ENCODE measurements at regions not wholly inside any gene's neighbourhood (a gene's known extent, or its start where the extent isn't known, plus 50 kb on each side); places are given as distances from the start of the nearest gene placed in this dataset.

GRCh38 chr11:111444040-111444439 lies 65.0 kb upstream of the POU2AF1 start:
- H3K9me3 Mint-ChIP-seq = no peaks in the 10 kb centered on the region
- peaks cover 23% of the 10 kb centered on the region for H3K4me1 Mint-ChIP-seq (ENCODE audit: low read depth)
- no peak for DNase-seq (ENCODE audit: low spot score)
- H3K36me3 Mint-ChIP-seq (ENCODE audit: low read depth) = no peaks in the 10 kb centered on the region
- peaks cover 3% of the 10 kb centered on the region for H3K27me3 Mint-ChIP-seq (ENCODE audit: low read depth)
- H3K4me3 Mint-ChIP-seq = no peak overlapping the region
- H3K27ac Mint-ChIP-seq = no peak overlapping the region

DNA sequence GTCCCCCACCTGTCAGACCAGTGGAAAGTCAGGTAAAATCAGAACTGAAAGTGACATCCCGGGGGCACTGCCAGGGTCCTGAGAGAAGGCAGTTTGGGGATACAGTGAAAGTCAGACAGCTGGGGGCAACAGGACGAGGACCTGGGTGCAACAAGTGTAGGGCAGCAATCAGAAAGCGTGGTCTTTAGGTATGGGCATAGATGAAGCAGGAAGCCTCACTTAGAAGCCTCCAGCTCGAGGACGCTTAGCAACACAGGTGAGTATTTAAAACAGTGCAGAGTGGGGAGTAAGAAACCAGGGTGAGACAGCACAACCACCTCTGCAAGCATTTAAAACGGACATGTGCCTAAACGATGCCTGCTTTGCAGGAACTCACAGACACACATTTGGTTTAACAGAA lies 64.6 kb upstream of the POU2AF1 start:
- no peak for DNase-seq (ENCODE audit: low spot score)
- Mint-ChIP-seq H3K27ac (no peak overlapping the region), H3K9me3 (no peaks in the 10 kb centered on the region), H3K27me3 (ENCODE audit: low read depth) (peaks cover 3% of the 10 kb centered on the region), H3K4me3 (no peak overlapping the region), H3K36me3 (ENCODE audit: low read depth) (no peaks in the 10 kb centered on the region), H3K4me1 (ENCODE audit: low read depth) (peaks cover 23% of the 10 kb centered on the region)

DNA sequence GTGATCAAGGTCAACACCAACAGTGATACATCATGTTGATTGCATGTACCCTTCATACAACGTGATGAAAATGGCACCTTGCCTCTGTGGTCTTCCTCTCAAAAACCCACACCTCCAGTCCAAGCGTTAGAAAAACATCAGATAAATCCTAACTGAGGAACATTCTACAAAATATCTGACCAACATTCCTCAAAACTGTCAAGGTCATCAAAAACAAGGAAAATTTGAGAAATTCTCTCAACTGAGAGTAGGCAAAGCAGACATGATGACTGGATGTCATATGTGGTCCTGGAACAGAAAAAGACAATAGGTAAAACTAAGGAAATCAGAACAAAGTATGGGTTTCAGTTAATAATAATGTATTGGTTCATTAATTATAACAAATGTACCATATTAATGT lies 64.0 kb upstream of the POU2AF1 start:
- Mint-ChIP-seq H3K27me3 (ENCODE audit: low read depth) (peaks cover 3% of the 10 kb centered on the region), H3K36me3 (ENCODE audit: low read depth) (no peaks in the 10 kb centered on the region), H3K27ac (no peak overlapping the region), H3K4me1 (ENCODE audit: low read depth) (peaks cover 25% of the 10 kb centered on the region), H3K4me3 (no peak overlapping the region), H3K9me3 (no peaks in the 10 kb centered on the region)
- DNase-seq (ENCODE audit: low spot score) = no peak

DNA sequence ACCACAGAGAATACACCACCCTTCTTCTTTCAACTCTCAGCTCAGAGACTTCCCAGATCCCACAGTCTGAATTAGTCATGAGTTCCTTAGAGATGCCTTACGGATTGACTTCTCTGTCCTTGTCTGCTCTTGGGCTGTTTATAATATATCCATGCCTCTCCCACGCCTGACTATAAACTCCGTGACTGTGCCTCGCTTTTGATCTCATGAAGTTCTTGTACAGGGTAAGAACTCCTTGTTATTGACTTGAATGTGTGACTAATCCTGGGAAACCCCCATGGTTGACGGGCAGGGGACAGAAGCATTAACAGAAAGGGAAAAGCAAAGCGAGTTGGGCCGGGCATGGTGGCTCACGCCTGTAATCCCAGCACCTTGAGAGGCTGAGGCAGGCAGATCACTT lies 62.4 kb upstream of the POU2AF1 start:
- Mint-ChIP-seq H3K27me3 (ENCODE audit: low read depth) (peaks cover 3% of the 10 kb centered on the region), H3K9me3 (no peaks in the 10 kb centered on the region), H3K4me1 (ENCODE audit: low read depth) (peaks cover 24% of the 10 kb centered on the region), H3K36me3 (ENCODE audit: low read depth) (no peaks in the 10 kb centered on the region), H3K27ac (no peak overlapping the region), H3K4me3 (no peak overlapping the region)
- no peak for DNase-seq (ENCODE audit: low spot score)

GRCh38 chr11:111440416-111441205 lies 61.5 kb upstream of the POU2AF1 start:
- Mint-ChIP-seq H3K4me3 (no peak overlapping the region), H3K36me3 (ENCODE audit: low read depth) (no peaks in the 10 kb centered on the region), H3K4me1 (ENCODE audit: low read depth) (peaks cover 16% of the 10 kb centered on the region), H3K9me3 (no peaks in the 10 kb centered on the region), H3K27ac (no peak overlapping the region), H3K27me3 (ENCODE audit: low read depth) (peaks cover 3% of the 10 kb centered on the region)
- no peak for DNase-seq (ENCODE audit: low spot score)

GRCh38 chr11:111439901-111440300 lies 60.8 kb upstream of the POU2AF1 start:
- H3K9me3 Mint-ChIP-seq = no peaks in the 10 kb centered on the region
- peaks cover 3% of the 10 kb centered on the region for H3K27me3 Mint-ChIP-seq (ENCODE audit: low read depth)
- no peak overlapping the region for H3K4me3 Mint-ChIP-seq
- no peak for DNase-seq (ENCODE audit: low spot score)
- H3K4me1 Mint-ChIP-seq (ENCODE audit: low read depth) = peaks cover 16% of the 10 kb centered on the region
- no peaks in the 10 kb centered on the region for H3K36me3 Mint-ChIP-seq (ENCODE audit: low read depth)
- H3K27ac Mint-ChIP-seq = no peak overlapping the region

DNA sequence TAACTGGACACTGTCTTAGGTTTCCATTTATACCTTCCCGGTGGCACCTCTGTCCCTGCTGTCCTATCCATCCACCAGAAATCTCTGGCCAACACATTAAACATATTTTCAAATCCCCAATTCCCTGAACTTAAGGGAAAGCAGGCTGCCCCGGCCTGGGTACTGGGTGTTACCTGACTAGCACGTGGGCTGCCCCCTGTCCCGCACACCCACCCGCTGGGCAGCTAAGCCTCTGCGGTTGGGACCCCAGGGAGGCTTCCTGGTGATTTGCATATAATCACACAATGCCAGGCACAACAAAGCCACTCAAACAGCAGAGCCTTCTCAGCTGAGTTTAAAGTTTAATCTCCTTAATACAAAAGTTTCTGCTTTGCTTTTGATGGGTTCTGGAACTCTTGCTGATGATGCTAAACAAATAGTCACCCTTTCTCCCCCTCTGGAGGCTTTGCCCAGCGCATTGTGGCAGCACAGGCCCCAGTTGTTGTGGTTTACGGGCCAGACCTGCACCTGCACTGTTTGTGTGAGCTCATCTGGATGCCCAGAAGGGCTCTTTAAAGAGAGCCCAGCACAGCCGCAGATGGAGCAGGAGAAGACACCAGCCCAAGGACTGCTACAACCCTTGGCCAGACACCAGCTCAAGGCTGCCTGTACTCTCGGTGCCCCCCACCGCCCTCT lies 59.9 kb upstream of the POU2AF1 start:
- Mint-ChIP-seq H3K4me3 (no peak overlapping the region), H3K27me3 (ENCODE audit: low read depth) (peaks cover under 1% of the 10 kb centered on the region), H3K27ac (no peak overlapping the region), H3K4me1 (ENCODE audit: low read depth) (peaks cover 16% of the 10 kb centered on the region), H3K36me3 (ENCODE audit: low read depth) (no peaks in the 10 kb centered on the region), H3K9me3 (no peaks in the 10 kb centered on the region)
- DNase-seq (ENCODE audit: low spot score) = no peak

- H3K9me3 Mint-ChIP-seq = no peaks in the 10 kb centered on the region
- H3K4me3 Mint-ChIP-seq = no peak overlapping the region
- H3K4me1 Mint-ChIP-seq (ENCODE audit: low read depth) = peaks cover 13% of the 10 kb centered on the region
- no peaks in the 10 kb centered on the region for H3K36me3 Mint-ChIP-seq (ENCODE audit: low read depth)
- DNase-seq (ENCODE audit: low spot score) = no peak
- peaks cover 2% of the 10 kb centered on the region for H3K27me3 Mint-ChIP-seq (ENCODE audit: low read depth)
- H3K27ac Mint-ChIP-seq = no peak overlapping the region
Measured at GRCh38 chr11:111438168-111438567, 59.1 kb upstream of the POU2AF1 start.

DNA sequence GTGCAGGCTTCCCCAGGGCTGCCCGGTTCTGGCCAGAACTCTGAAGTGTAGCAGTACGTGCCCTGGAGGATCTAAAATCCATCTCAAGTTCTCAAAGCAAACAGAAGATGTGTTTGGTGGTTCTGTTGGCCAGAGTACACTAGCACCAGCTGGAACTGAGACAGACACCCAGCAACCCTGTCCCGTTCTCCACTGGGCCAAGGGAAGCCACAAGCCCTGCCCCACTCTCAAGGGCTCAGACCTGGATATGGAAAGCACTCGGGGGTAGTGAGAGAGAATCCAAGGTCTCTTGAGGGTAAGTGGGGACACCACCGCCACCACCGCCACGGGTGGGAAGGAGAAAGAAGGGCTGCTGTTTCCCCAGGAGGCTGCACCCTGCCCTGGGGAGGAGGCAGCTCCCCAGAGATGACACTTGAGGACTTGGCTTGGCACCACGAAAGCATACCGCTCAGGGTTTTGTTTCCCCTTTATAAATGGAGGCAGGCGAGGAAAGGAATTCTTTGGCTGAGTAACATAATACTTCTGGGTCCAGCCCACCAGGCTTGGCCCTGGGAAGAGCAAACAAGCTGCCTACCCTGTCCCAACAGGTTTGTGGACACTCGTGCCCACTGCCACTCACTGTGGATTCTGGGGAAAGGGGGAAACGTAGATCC lies 56.1 kb upstream of the POU2AF1 start:
- Mint-ChIP-seq H3K36me3 (ENCODE audit: low read depth) (no peaks in the 10 kb centered on the region), H3K27ac (no peak overlapping the region), H3K4me1 (ENCODE audit: low read depth) (peaks cover 9% of the 10 kb centered on the region), H3K9me3 (no peaks in the 10 kb centered on the region), H3K4me3 (no peak overlapping the region), H3K27me3 (ENCODE audit: low read depth) (peaks cover 8% of the 10 kb centered on the region)
- DNase-seq (ENCODE audit: low spot score) = no peak

DNA sequence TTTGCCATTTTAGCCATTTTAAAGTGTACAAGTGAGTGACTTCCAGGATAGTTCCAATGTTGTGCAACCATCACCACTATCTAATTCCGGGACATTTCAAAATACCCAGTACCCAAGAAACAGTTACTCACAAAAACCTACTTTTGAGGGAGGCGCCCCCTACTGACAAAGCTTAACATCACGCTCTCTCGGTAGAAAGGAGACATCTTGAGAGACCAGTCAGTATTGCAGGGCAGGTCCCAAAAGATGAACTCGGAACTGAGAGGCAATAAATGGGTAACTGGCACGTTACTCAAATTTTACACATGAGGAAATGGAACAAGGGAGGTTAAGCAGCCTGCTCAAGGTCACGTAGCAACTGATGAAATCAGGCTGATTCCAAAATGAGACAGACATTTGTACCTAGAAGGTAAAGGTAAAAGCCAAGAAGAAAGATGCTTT lies 50.0 kb upstream of the POU2AF1 start:
- peak; percentile 51 for DNase-seq (ENCODE audit: low spot score)
- Mint-ChIP-seq H3K27ac (no peak overlapping the region), H3K9me3 (no peaks in the 10 kb centered on the region), H3K4me3 (no peak overlapping the region), H3K27me3 (ENCODE audit: low read depth) (peaks cover 12% of the 10 kb centered on the region), H3K36me3 (ENCODE audit: low read depth) (no peaks in the 10 kb centered on the region), H3K4me1 (ENCODE audit: low read depth) (peaks cover 2% of the 10 kb centered on the region)
